H9 (cell line): ENCODE measurements at regions not wholly inside any gene's neighbourhood (a gene's known extent, or its start where the extent isn't known, plus 50 kb on each side); places are given as distances from the start of the nearest gene placed in this dataset.
A peak's percentile ranks its signal among the peaks of the same experiment; 100 is the strongest.

ENCODE experiments used
- DNase-seq: peaks from one replicate; pipeline ENCODE4 v3.0.0-alpha.2; 2017
- H2AFZ ChIP-seq: one replicate; pipeline ENCODE4 v1.6.1; 2013; ENCODE audit warnings: mild to moderate bottlenecking, low read length, control low read depth, moderate library complexity
- H2AK5ac ChIP-seq: 2 replicates; pipeline ENCODE4 v1.6.1; 2013; ENCODE audit warnings: low read length, control low read depth, mixed read lengths; ENCODE audit not compliant: insufficient read length
- H2BK120ac ChIP-seq: one replicate; pipeline ENCODE4 v1.6.1; 2013; ENCODE audit warnings: low read depth, mild to moderate bottlenecking, low read length, control low read depth, inconsistent platforms; ENCODE audit not compliant: poor library complexity, severe bottlenecking
- H2BK12ac ChIP-seq: 2 replicates; pipeline ENCODE4 v1.6.1; 2013; ENCODE audit warnings: low read length, control low read depth, mixed read lengths, low read depth; ENCODE audit not compliant: insufficient read length
- H2BK15ac ChIP-seq: 2 replicates; pipeline ENCODE4 v1.6.1; 2013; ENCODE audit warnings: low read depth, low read length, control low read depth
- H2BK20ac ChIP-seq: one replicate; pipeline ENCODE4 v1.6.1; 2013; ENCODE audit warnings: low read depth, mild to moderate bottlenecking, low read length, control low read depth, inconsistent platforms; ENCODE audit not compliant: poor library complexity, severe bottlenecking
- H2BK5ac ChIP-seq: 2 replicates; pipeline ENCODE4 v1.6.1; 2013; ENCODE audit warnings: low read length, control low read depth, mixed read lengths; ENCODE audit not compliant: insufficient read length
- H3K14ac ChIP-seq: 2 replicates; pipeline ENCODE4 v1.6.1; 2013; ENCODE audit warnings: low read length, control low read depth; ENCODE audit not compliant: insufficient read depth
- H3K18ac ChIP-seq: 2 replicates; pipeline ENCODE4 v1.6.1; 2013; ENCODE audit warnings: low read depth, mild to moderate bottlenecking, mixed read lengths, low read length, control low read depth; ENCODE audit not compliant: insufficient read length
- H3K23ac ChIP-seq: 2 replicates; pipeline ENCODE4 v1.6.1; 2013; ENCODE audit warnings: low read length, control low read depth, mixed read lengths, low read depth; ENCODE audit not compliant: insufficient read length
- H3K23me2 ChIP-seq: 2 replicates; pipeline ENCODE4 v1.6.1; 2013; ENCODE audit warnings: low read depth, mild to moderate bottlenecking, mixed read lengths, low read length, control low read depth; ENCODE audit not compliant: insufficient read length, poor library complexity, severe bottlenecking
- H3K27ac ChIP-seq: 2 replicates; pipeline ENCODE4 v1.5.1; 2013; ENCODE audit warnings: low read length, control low read depth, mixed read lengths, low read depth; ENCODE audit not compliant: insufficient read length
- H3K27me3 ChIP-seq: 2 replicates; pipeline ENCODE4 v1.6.1; 2013; ENCODE audit warnings: low read length, control low read depth, inconsistent platforms; ENCODE audit not compliant: insufficient read depth
- H3K4ac ChIP-seq: 2 replicates; pipeline ENCODE4 v1.6.1; 2013; ENCODE audit warnings: low read depth, mild to moderate bottlenecking, control low read depth, inconsistent platforms, low read length, moderate library complexity
- H3K4me1 ChIP-seq: 2 replicates; pipeline ENCODE4 v1.6.1; 2013; ENCODE audit warnings: low read length, control low read depth, inconsistent platforms; ENCODE audit not compliant: insufficient read depth
- H3K4me2 ChIP-seq: 2 replicates; pipeline ENCODE4 v1.6.1; 2013; ENCODE audit warnings: low read length, control low read depth, mixed read lengths; ENCODE audit not compliant: insufficient read length, insufficient read depth
- H3K56ac ChIP-seq: 2 replicates; pipeline ENCODE4 v1.6.1; 2013; ENCODE audit warnings: low read depth, mild to moderate bottlenecking, mixed read lengths, low read length, control low read depth; ENCODE audit not compliant: insufficient read length
- H3K79me1 ChIP-seq: 2 replicates; pipeline ENCODE4 v1.6.1; 2013; ENCODE audit warnings: low read depth, mild to moderate bottlenecking, moderate library complexity, low read length, control low read depth, inconsistent platforms; ENCODE audit not compliant: insufficient read depth, poor library complexity, severe bottlenecking
- H3K79me2 ChIP-seq: 2 replicates; pipeline ENCODE4 v1.6.1; 2013; ENCODE audit warnings: low read length, control low read depth, inconsistent platforms; ENCODE audit not compliant: insufficient read depth
- H3K9ac ChIP-seq: 2 replicates; pipeline ENCODE4 v1.6.1; 2013; ENCODE audit warnings: low read length, control low read depth, mixed read lengths; ENCODE audit not compliant: insufficient read length; ENCODE audit errors: extremely low read depth
- H3K9me3 ChIP-seq: one replicate; pipeline ENCODE4 v1.6.1; 2013; ENCODE audit warnings: low read depth, low read length, inconsistent platforms; ENCODE audit not compliant: control insufficient read depth
- H3T11ph ChIP-seq: one replicate; pipeline ENCODE4 v1.6.1; 2013; ENCODE audit warnings: mild to moderate bottlenecking, low read length, control low read depth, inconsistent platforms
- H4K20me1 ChIP-seq: one replicate; pipeline ENCODE4 v1.6.1; 2013; ENCODE audit not compliant: control insufficient read depth, insufficient read length, insufficient read depth
- H4K5ac ChIP-seq: 2 replicates; pipeline ENCODE4 v1.6.1; 2013; ENCODE audit warnings: low read depth, mild to moderate bottlenecking, mixed read lengths, low read length, control low read depth; ENCODE audit not compliant: insufficient read length
- H4K8ac ChIP-seq: replicated peaks from 2 replicates; pipeline ENCODE4 v1.6.1; 2013; ENCODE audit warnings: low read length, control low read depth, mixed read lengths, low read depth; ENCODE audit not compliant: insufficient read length
- H4K91ac ChIP-seq: 2 replicates; pipeline ENCODE4 v1.6.1; 2013; ENCODE audit warnings: low read depth, mild to moderate bottlenecking, moderate library complexity, mixed read lengths, low read length, control low read depth; ENCODE audit not compliant: insufficient read length
- H3K27ac Mint-ChIP-seq, 3 experiments: 2 replicates in 2 of 3; 3 replicates in 1 of 3; pipeline ENCODE4 v1.8.0; 2020 to 2021; ENCODE audit warnings: mixed read lengths in 3 of 3, mild to moderate bottlenecking in 1 of 3, moderate library complexity in 1 of 3
- H3K27me3 Mint-ChIP-seq: 2 replicates; pipeline ENCODE4 v1.8.0; 2021; ENCODE audit warnings: low read depth, mild to moderate bottlenecking, moderate library complexity, mixed read lengths
- H3K36me3 Mint-ChIP-seq, 3 experiments: 2 replicates in 2 of 3; 3 replicates in 1 of 3; pipeline ENCODE4 v1.8.0; 2020 to 2021; ENCODE audit warnings: low read depth in 3 of 3, mixed read lengths in 3 of 3; ENCODE audit not compliant: insufficient read depth in 1 of 3
- H3K4me1 Mint-ChIP-seq, 2 experiments: 2 replicates each; pipeline ENCODE4 v1.8.0; 2020; ENCODE audit warnings: mixed read lengths in 2 of 2
- H3K4me3 Mint-ChIP-seq, 2 experiments: 2 replicates in 1 of 2; 3 replicates in 1 of 2; pipeline ENCODE4 v1.8.0; 2020 to 2021; ENCODE audit warnings: mild to moderate bottlenecking in 2 of 2, mixed read lengths in 2 of 2, moderate library complexity in 1 of 2
- H3K9me3 Mint-ChIP-seq, 2 experiments: 2 replicates in 1 of 2; 3 replicates in 1 of 2; pipeline ENCODE4 v1.8.0; 2020; ENCODE audit warnings: mild to moderate bottlenecking in 2 of 2, mixed read lengths in 2 of 2, moderate library complexity in 1 of 2
- WGBS: extraction: QIAGEN DNeasy Blood & Tissue Kit; methylation state at CpG from one replicate; pipeline ENCODE4 v1.1.7; 2013; ENCODE audit warnings: missing lambda C conversion rate, low lambda C conversion rate, mixed read lengths; ENCODE audit not compliant: insufficient read length; ENCODE audit errors: extremely low coverage; 5-methylcytosine and 5-hydroxymethylcytosine counted together
- TF ChIP-seq, protein P1 (sequence below): fragments of 200-600 bp; sonication (generic); conservative IDR thresholded peaks from 3 replicates; pipeline ENCODE4 v1.8.0; 2021; ENCODE audit warnings: antibody characterized with exemption, mild to moderate bottlenecking

DNA sequence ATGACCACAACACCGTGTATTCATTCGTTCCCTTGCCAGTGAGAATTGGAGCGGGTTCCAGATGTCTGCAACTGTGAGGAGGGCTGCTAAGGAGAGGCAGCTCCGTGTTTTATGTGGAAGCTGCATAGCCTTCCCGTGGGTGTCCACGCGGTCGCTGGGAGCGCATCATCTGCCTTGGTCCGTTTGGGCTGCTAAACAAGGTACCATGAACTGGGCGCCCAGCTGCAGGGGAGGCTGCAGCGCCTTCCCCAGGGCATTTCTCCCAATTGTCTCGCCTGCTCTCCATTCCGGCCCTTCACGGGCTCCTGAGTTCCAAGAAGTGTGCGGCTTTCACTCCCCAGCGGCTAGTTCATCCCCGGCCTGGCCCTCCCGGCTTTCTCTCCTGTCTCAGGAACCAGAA is 1446.4 kb downstream of the TBC1D22A start:
- Histone ChIP-seq H3K4me1 (no peaks in the 10 kb centered on the region), H3K9me3 (no peaks in the 10 kb centered on the region), H3K56ac (no peak overlapping the region), H3T11ph (no peak overlapping the region), H2BK120ac (no peak overlapping the region), H3K79me2 (no peaks in the 10 kb centered on the region), H2BK5ac (no peak overlapping the region), H3K79me1 (no peaks in the 10 kb centered on the region), H4K91ac (no peak overlapping the region), H3K27ac (no peak overlapping the region), H2BK20ac (no peak overlapping the region), H4K20me1 (no peaks in the 10 kb centered on the region), H3K23ac (no peak overlapping the region), H2AFZ (no peak overlapping the region), H3K27me3 (no peaks in the 10 kb centered on the region), H2AK5ac (no peak overlapping the region), H3K4ac (no peak overlapping the region), H3K4me2 (no peak overlapping the region), H2BK15ac (no peak overlapping the region), H3K9ac (no peak overlapping the region), H3K18ac (no peak overlapping the region), H2BK12ac (no peak overlapping the region), H3K23me2 (peaks cover 3% of the 10 kb centered on the region), H3K14ac (peak overlapping the region; percentile 40), H4K8ac (no peak overlapping the region), H4K5ac (no peak overlapping the region)
- no CpG with 5 or more reads among the region's 19 CpGs for WGBS
- no peak for DNase-seq
- Mint-ChIP-seq H3K36me3 (no peaks in the 10 kb centered on the region), H3K4me1 (peaks cover 7 to 13% of the 10 kb centered on the region in 2 experiments), H3K27me3 (peaks cover 16% of the 10 kb centered on the region), H3K27ac (no peak overlapping the region), H3K4me3 (no peak overlapping the region), H3K9me3 (no peaks in the 10 kb centered on the region; a peak in 1 of 5 replicates)
- TF ChIP-seq, protein P1, sequence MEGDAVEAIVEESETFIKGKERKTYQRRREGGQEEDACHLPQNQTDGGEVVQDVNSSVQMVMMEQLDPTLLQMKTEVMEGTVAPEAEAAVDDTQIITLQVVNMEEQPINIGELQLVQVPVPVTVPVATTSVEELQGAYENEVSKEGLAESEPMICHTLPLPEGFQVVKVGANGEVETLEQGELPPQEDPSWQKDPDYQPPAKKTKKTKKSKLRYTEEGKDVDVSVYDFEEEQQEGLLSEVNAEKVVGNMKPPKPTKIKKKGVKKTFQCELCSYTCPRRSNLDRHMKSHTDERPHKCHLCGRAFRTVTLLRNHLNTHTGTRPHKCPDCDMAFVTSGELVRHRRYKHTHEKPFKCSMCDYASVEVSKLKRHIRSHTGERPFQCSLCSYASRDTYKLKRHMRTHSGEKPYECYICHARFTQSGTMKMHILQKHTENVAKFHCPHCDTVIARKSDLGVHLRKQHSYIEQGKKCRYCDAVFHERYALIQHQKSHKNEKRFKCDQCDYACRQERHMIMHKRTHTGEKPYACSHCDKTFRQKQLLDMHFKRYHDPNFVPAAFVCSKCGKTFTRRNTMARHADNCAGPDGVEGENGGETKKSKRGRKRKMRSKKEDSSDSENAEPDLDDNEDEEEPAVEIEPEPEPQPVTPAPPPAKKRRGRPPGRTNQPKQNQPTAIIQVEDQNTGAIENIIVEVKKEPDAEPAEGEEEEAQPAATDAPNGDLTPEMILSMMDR, result no peak
